Body of pancreas (tissue), 4 donors: ENCODE measurements at regions not wholly inside any gene's neighbourhood (a gene's known extent, or its start where the extent isn't known, plus 50 kb on each side); places are given as distances from the start of the nearest gene placed in this dataset.
"Not testable (repeated sequence)": the region's sequence is repeated elsewhere in the genome, so short reads cannot be mapped to it uniquely, and the experiment has no call there.

ENCODE experiments used
- POLR2A ChIP-seq, 3 donors: fragments of 450-650 bp; IDR thresholded peaks; one replicate each; pipeline ENCODE4 v1.6.1; 2016; ENCODE audit warnings: antibody characterized with exemption in 3 of 3, mild to moderate bottlenecking in 2 of 3
- TF ChIP-seq, protein P1 (sequence below), 7 experiments: fragments of 450-650 bp in 4 of 7; fragments of 200-600 bp in 3 of 7; sonication (generic) in 3 of 7; IDR thresholded peaks; one replicate each; pipeline ENCODE4 v1.5.1; 2016 to 2019; ENCODE audit warnings: antibody characterized with exemption in 7 of 7

- TF ChIP-seq, protein P1, sequence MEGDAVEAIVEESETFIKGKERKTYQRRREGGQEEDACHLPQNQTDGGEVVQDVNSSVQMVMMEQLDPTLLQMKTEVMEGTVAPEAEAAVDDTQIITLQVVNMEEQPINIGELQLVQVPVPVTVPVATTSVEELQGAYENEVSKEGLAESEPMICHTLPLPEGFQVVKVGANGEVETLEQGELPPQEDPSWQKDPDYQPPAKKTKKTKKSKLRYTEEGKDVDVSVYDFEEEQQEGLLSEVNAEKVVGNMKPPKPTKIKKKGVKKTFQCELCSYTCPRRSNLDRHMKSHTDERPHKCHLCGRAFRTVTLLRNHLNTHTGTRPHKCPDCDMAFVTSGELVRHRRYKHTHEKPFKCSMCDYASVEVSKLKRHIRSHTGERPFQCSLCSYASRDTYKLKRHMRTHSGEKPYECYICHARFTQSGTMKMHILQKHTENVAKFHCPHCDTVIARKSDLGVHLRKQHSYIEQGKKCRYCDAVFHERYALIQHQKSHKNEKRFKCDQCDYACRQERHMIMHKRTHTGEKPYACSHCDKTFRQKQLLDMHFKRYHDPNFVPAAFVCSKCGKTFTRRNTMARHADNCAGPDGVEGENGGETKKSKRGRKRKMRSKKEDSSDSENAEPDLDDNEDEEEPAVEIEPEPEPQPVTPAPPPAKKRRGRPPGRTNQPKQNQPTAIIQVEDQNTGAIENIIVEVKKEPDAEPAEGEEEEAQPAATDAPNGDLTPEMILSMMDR (IDR thresholded peaks at IDR 0.05): not testable (repeated sequence)
- TF ChIP-seq POLR2A (IDR thresholded peaks at IDR 0.05): not testable (repeated sequence)
Measured at GRCh38 chr4:9604031-9604892, 160.0 kb downstream of the DEFB131A start.
